K562 (cell line): ENCODE measurements at regions not wholly inside any gene's neighbourhood (a gene's known extent, or its start where the extent isn't known, plus 50 kb on each side); places are given as distances from the start of the nearest gene placed in this dataset.

ENCODE experiments used
- BCOR ChIP-seq: fragments of 450-650 bp; IDR thresholded peaks from 2 replicates; pipeline ENCODE4 v1.6.1; 2016
- CTCF ChIP-seq, 3 experiments: IDR thresholded peaks in 2 of 3; conservative IDR thresholded peaks in 1 of 3; 2 replicates each; pipeline ENCODE4 v1.5.1; 2011 to 2012; ENCODE audit warnings: low read length in 3 of 3, mild to moderate bottlenecking in 3 of 3, control low read depth in 2 of 3, improper control_type of control experiment in 1 of 3, inconsistent platforms in 1 of 3, low read depth in 1 of 3, mixed read lengths in 1 of 3, moderate library complexity in 1 of 3; ENCODE audit not compliant: insufficient read depth in 2 of 3
- FIP1L1 ChIP-seq: fragments of 200-400 bp; formaldehyde crosslinking; IDR thresholded peaks from 2 replicates; pipeline ENCODE4 v1.6.1; 2018; ENCODE audit warnings: mild to moderate bottlenecking, low read depth, low read length; ENCODE audit not compliant: poor library complexity, severe bottlenecking
- FOXK2 ChIP-seq, 2 experiments: fragments of 450-650 bp; IDR thresholded peaks in 1 of 2; conservative IDR thresholded peaks in 1 of 2; 2 replicates each; pipeline ENCODE4 v1.6.1; 2016; ENCODE audit warnings: low read depth in 2 of 2, mild to moderate bottlenecking in 1 of 2
- PATZ1 ChIP-seq: fragments of 250-450 bp; sonication (Bioruptor Pico); IDR thresholded peaks from 2 replicates; pipeline ENCODE4 v1.5.0; 2020; ENCODE audit warnings: mild to moderate bottlenecking, borderline replicate concordance
- YY1 ChIP-seq, 3 experiments: IDR thresholded peaks; 2 replicates each; pipeline ENCODE4 v1.6.1; 2011; ENCODE audit warnings: low read length in 2 of 3, mild to moderate bottlenecking in 2 of 3, moderate library complexity in 2 of 3, borderline replicate concordance in 1 of 3, control low read depth in 1 of 3, low read depth in 1 of 3; ENCODE audit not compliant: insufficient read depth in 3 of 3, insufficient replicate concordance in 2 of 3, control insufficient read depth in 1 of 3, insufficient read length in 1 of 3; ENCODE audit errors: extremely low read depth in 1 of 3
- TF ChIP-seq, protein P1 (sequence below): sonication (generic); formaldehyde crosslinking; IDR thresholded peaks from 2 replicates; pipeline ENCODE4 v1.4.0; 2020; ENCODE audit warnings: mild to moderate bottlenecking, missing genetic modification reagents
- TF ChIP-seq, protein P2 (sequence below), 2 experiments: fragments of 450-650 bp; IDR thresholded peaks; 2 replicates each; pipeline ENCODE4 v1.6.1; 2016; ENCODE audit warnings: mild to moderate bottlenecking in 2 of 2, borderline replicate concordance in 1 of 2, low read depth in 1 of 2, moderate library complexity in 1 of 2

DNA sequence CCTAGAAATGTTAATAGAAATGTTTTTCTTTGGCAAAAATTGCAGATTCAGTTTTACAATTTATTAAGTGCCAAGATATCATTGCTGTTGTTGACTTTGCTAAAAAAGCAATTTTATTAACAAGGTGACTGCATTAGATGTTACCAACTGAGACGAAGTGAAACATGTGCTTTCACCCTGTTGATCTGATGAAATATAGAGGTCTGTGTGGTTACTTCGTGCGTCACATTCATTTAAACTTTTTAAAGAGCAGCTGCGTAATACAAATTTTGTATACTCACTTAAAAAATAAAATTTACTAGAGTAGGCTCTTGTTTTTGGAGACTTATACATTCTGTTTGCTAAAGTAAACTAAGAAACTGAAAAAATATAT, 465.7 kb downstream of the USP25 start:
- TF ChIP-seq, protein P1, sequence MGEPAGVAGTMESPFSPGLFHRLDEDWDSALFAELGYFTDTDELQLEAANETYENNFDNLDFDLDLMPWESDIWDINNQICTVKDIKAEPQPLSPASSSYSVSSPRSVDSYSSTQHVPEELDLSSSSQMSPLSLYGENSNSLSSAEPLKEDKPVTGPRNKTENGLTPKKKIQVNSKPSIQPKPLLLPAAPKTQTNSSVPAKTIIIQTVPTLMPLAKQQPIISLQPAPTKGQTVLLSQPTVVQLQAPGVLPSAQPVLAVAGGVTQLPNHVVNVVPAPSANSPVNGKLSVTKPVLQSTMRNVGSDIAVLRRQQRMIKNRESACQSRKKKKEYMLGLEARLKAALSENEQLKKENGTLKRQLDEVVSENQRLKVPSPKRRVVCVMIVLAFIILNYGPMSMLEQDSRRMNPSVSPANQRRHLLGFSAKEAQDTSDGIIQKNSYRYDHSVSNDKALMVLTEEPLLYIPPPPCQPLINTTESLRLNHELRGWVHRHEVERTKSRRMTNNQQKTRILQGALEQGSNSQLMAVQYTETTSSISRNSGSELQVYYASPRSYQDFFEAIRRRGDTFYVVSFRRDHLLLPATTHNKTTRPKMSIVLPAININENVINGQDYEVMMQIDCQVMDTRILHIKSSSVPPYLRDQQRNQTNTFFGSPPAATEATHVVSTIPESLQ (CRISPR knock-in tag): no peak
- TF ChIP-seq BCOR (no peak), FOXK2 (conservative IDR thresholded peaks at IDR 0.05 in 1 of 2, IDR thresholded peaks at IDR 0.05 in 1 of 2; ENCODE audit: low read depth in 2 of 2) (no peak), PATZ1 (CRISPR knock-in tag) (no peak), CTCF (IDR thresholded peaks at IDR 0.05 in 2 of 3, conservative IDR thresholded peaks at IDR 0.05 in 1 of 3; ENCODE audit: insufficient read depth in 2 of 3, low read depth in 1 of 3, low read length in 3 of 3) (no peak), FIP1L1 (no peak), YY1 (IDR thresholded peaks at IDR 0.05; ENCODE audit: borderline replicate concordance in 1 of 3, control insufficient read depth in 1 of 3, extremely low read depth in 1 of 3, insufficient read depth in 3 of 3, insufficient read length in 1 of 3, insufficient replicate concordance in 2 of 3, low read depth in 1 of 3, low read length in 2 of 3) (no peak)
- TF ChIP-seq, protein P2, sequence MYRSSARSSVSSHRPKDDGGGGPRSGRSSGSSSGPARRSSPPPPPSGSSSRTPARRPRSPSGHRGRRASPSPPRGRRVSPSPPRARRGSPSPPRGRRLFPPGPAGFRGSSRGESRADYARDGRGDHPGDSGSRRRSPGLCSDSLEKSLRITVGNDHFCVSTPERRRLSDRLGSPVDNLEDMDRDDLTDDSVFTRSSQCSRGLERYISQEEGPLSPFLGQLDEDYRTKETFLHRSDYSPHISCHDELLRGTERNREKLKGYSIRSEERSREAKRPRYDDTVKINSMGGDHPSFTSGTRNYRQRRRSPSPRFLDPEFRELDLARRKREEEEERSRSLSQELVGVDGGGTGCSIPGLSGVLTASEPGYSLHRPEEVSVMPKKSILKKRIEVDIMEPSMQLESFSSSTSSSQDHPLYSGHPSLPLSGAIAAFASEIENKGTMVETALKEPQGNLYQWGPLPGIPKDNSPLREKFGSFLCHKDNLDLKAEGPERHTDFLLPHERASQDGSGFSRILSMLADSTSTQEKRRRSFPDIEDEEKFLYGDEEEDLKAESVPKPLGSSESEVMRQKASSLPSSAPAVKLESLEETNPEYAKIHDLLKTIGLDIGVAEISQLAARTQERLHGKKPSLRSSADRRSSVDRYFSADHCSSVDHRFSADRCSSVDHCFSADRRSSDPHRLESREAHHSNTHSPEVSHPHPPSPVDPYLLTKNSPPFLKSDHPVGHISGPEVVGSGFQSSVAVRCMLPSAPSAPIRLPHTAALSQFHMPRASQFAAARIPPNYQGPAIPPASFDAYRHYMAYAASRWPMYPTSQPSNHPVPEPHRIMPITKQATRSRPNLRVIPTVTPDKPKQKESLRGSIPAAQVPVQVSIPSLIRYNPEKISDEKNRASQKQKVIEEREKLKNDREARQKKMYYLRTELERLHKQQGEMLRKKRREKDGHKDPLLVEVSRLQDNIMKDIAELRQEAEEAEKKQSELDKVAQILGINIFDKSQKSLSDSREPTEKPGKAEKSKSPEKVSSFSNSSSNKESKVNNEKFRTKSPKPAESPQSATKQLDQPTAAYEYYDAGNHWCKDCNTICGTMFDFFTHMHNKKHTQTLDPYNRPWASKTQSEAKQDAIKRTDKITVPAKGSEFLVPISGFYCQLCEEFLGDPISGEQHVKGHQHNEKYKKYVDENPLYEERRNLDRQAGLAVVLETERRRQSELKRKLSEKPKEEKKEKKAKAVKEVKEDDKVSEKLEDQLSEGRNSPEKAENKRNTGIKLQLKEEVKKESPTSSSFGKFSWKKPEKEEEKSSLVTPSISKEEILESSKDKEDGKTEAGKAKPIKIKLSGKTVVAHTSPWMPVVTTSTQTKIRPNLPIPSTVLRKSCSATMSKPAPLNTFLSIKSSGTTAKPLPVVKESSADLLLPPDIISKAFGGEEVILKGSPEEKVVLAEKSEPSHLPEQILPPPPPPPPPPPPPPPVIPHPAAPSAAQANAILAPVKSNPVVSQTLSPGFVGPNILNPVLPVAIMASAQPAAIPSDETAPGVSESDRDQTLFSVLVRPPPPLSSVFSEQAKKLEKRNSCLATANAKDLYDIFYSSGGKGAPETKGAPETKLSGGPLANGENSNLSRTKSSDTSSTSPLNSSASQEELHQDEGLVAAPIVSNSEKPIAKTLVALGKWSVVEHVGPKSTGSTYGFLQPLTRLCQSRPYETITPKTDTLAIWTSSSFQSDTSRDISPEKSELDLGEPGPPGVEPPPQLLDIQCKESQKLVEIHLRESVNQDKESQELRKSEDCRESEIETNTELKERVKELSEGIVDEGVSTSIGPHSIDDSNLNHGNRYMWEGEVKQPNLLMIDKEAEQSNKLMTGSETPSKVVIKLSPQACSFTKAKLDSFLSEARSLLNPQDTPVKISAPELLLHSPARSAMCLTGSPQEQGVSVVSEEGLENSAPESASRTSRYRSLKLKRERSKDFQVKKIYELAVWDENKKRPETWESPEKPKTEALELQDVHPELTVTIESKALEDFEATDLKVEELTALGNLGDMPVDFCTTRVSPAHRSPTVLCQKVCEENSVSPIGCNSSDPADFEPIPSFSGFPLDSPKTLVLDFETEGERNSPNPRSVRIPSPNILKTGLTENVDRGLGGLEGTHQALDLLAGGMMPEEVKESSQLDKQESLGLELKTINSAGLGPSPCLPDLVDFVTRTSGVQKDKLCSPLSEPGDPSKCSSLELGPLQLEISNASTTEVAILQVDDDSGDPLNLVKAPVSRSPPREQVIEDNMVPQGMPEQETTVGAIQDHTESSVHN (IDR thresholded peaks at IDR 0.05; ENCODE audit: borderline replicate concordance in 1 of 2, low read depth in 1 of 2): no peak
